ENCODE measurements at regions not wholly inside any gene's neighbourhood (a gene's known extent, or its start where the extent isn't known, plus 50 kb on each side); places are given as distances from the start of the nearest gene placed in this dataset.

DNA sequence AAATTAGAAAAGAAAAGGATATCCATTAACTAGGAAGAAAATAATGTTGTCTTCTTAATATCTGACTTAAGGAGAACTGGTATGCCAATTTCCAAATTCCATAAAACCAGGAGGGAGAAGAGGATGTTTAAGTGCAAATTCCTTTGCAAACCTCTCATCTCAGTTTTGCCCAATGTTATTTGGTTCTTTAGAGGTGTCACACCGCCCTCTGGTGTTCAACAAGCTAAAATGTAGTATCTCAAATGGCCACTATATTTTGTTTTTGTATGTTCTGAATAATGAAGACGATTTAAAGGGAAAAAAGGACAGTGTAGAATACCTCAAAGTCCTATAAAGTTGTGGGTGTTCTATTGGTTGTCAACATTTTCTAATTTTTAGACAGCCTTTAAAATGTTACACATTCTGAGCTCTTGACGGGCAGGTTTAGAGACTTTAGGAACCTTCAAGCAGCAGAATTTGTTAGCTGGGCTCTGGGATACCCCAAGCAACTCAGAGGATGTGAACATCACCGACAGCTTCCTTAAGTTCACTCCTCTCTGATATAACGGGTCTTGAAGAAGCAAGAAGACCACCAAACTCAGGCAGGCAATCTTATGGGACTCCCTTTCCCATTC, 458.3 kb downstream of the MFSD1 start:
- TF ChIP-seq, protein P1, sequence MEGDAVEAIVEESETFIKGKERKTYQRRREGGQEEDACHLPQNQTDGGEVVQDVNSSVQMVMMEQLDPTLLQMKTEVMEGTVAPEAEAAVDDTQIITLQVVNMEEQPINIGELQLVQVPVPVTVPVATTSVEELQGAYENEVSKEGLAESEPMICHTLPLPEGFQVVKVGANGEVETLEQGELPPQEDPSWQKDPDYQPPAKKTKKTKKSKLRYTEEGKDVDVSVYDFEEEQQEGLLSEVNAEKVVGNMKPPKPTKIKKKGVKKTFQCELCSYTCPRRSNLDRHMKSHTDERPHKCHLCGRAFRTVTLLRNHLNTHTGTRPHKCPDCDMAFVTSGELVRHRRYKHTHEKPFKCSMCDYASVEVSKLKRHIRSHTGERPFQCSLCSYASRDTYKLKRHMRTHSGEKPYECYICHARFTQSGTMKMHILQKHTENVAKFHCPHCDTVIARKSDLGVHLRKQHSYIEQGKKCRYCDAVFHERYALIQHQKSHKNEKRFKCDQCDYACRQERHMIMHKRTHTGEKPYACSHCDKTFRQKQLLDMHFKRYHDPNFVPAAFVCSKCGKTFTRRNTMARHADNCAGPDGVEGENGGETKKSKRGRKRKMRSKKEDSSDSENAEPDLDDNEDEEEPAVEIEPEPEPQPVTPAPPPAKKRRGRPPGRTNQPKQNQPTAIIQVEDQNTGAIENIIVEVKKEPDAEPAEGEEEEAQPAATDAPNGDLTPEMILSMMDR (IDR thresholded peaks at IDR 0.05; ENCODE audit: insufficient read depth, low read length, poor library complexity, severe bottlenecking), result peak; percentile 53
- TF ChIP-seq EZH2phosphoT487 (conservative IDR thresholded peaks at IDR 0.05; ENCODE audit: low read length), result no peak

All from SU-DHL-6 (cell line).